H1 (cell line): ENCODE measurements at regions not wholly inside any gene's neighbourhood (a gene's known extent, or its start where the extent isn't known, plus 50 kb on each side); places are given as distances from the start of the nearest gene placed in this dataset.

Source experiments
- CTCF ChIA-PET: fragments of 300-600 bp; sonication (Branson Sonifier 250); formaldehyde crosslinking; loops from one replicate; lab custom pipeline; 2021; ENCODE audit not compliant: partially characterized antibody; lab: Charles Lee
- POLR2A ChIA-PET: fragments of 300-600 bp; sonication (Branson Sonifier 250); formaldehyde crosslinking; loops from one replicate; lab custom pipeline; 2021; ENCODE audit warnings: inconsistent platforms; ENCODE audit not compliant: partially characterized antibody; lab: Charles Lee
- DNase-seq, 2 experiments: peaks; one replicate each; pipeline versions ENCODE4 v3.0.0 to v3.0.0-alpha.2; 2010 to 2022; ENCODE audit warnings: low spot score in 2 of 2, low read depth in 1 of 2, mixed read lengths in 1 of 2
- FAIRE-seq: peaks from 2 replicates; lab custom pipeline; 2011; peaks lifted over from hg19 to GRCh38; lab: Jason Lieb, UNC
- H2AFZ ChIP-seq: 2 replicates; pipeline ENCODE4 v1.8.1; 2012; ENCODE audit warnings: low read length, inconsistent platforms
- H2AK5ac ChIP-seq: 2 replicates; pipeline ENCODE4 v1.6.1; 2013; ENCODE audit warnings: low read depth, low read length
- H2BK120ac ChIP-seq: replicated peaks from 2 replicates; pipeline ENCODE3; 2013; ENCODE audit warnings: low read depth, low read length, inconsistent platforms
- H2BK12ac ChIP-seq: 2 replicates; pipeline ENCODE4 v1.6.1; 2013; ENCODE audit warnings: low read depth, low read length
- H2BK15ac ChIP-seq: 2 replicates; pipeline ENCODE4 v1.6.1; 2013; ENCODE audit warnings: low read length
- H2BK20ac ChIP-seq: 2 replicates; pipeline ENCODE4 v1.6.1; 2013; ENCODE audit warnings: low read length
- H2BK5ac ChIP-seq: 2 replicates; pipeline ENCODE4 v1.6.1; 2013; ENCODE audit warnings: low read depth, low read length
- H3K14ac ChIP-seq: 2 replicates; pipeline ENCODE4 v1.6.1; 2013; ENCODE audit warnings: inconsistent platforms; ENCODE audit not compliant: insufficient read length
- H3K18ac ChIP-seq: 2 replicates; pipeline ENCODE4 v1.6.1; 2013; ENCODE audit warnings: low read length; ENCODE audit errors: extremely low read depth
- H3K23ac ChIP-seq: 2 replicates; pipeline ENCODE4 v1.6.1; 2013; ENCODE audit warnings: inconsistent platforms; ENCODE audit not compliant: insufficient read length
- H3K23me2 ChIP-seq: 2 replicates; pipeline ENCODE4 v1.6.1; 2013; ENCODE audit warnings: low read depth, low read length
- H3K27ac ChIP-seq: 2 replicates; pipeline ENCODE4 v1.6.1; 2011; ENCODE audit warnings: low read depth, low read length, inconsistent platforms
- H3K27me3 ChIP-seq, 4 experiments: replicated peaks in 1 of 4; 1 replicate in 1 of 4; 2 replicates in 3 of 4; pipeline versions ENCODE4 v1.6.1 to v1.8.1; 2011 to 2013; ENCODE audit warnings: low read length in 3 of 4, mild to moderate bottlenecking in 3 of 4, inconsistent platforms in 2 of 4, mixed read lengths in 2 of 4, moderate library complexity in 1 of 4; ENCODE audit not compliant: control insufficient read depth in 3 of 4, insufficient read depth in 3 of 4; ENCODE audit errors: extremely low read depth in 1 of 4
- H3K36me3 ChIP-seq, 4 experiments: 2 replicates each; pipeline versions ENCODE4 v1.6.1 to v1.8.1; 2011 to 2013; ENCODE audit warnings: mild to moderate bottlenecking in 4 of 4, low read length in 3 of 4, moderate library complexity in 2 of 4, control low read depth in 1 of 4, inconsistent platforms in 1 of 4; ENCODE audit not compliant: insufficient read depth in 4 of 4, control insufficient read depth in 2 of 4
- H3K4ac ChIP-seq: replicated peaks from 2 replicates; pipeline ENCODE3; 2013; ENCODE audit warnings: low read length, low read depth, mixed read lengths, inconsistent platforms; ENCODE audit not compliant: insufficient read length
- H3K4me1 ChIP-seq, 4 experiments: replicated peaks in 1 of 4; 1 replicate in 1 of 4; 2 replicates in 3 of 4; pipeline versions ENCODE4 v1.6.1 to v1.8.1; 2011 to 2013; ENCODE audit warnings: low read length in 3 of 4, inconsistent platforms in 2 of 4, mixed read lengths in 1 of 4; ENCODE audit not compliant: insufficient read depth in 4 of 4, control insufficient read depth in 3 of 4
- H3K4me2 ChIP-seq, 2 experiments: 2 replicates each; pipeline versions ENCODE4 v1.6.1 to v1.8.1; 2011 to 2013; ENCODE audit warnings: low read depth in 2 of 2, low read length in 2 of 2, control low read depth in 1 of 2, inconsistent platforms in 1 of 2, mild to moderate bottlenecking in 1 of 2; ENCODE audit not compliant: insufficient read depth in 1 of 2
- H3K4me3 ChIP-seq, 4 experiments: fragments of 200-600, 300-600 bp in 1 of 4; sonication (generic), shearing (Covaris generic), sonication (Bioruptor Twin) in 1 of 4; 2 replicates each; pipeline versions ENCODE4 v1.5.1 to v1.8.1; 2011 to 2016; ENCODE audit warnings: low read length in 4 of 4, low read depth in 3 of 4, control low read depth in 2 of 4, inconsistent platforms in 2 of 4, mild to moderate bottlenecking in 2 of 4, mixed read lengths in 1 of 4, moderate library complexity in 1 of 4; ENCODE audit not compliant: insufficient read depth in 2 of 4; ENCODE audit errors: extremely low read depth in 1 of 4
- H3K56ac ChIP-seq: replicated peaks from 2 replicates; pipeline ENCODE3; 2013; ENCODE audit warnings: low read depth, mild to moderate bottlenecking, mixed read lengths, low read length, inconsistent platforms; ENCODE audit not compliant: insufficient read length
- H3K79me1 ChIP-seq: 2 replicates; pipeline ENCODE4 v1.6.1; 2013; ENCODE audit warnings: low read depth, low read length, control low read depth
- H3K79me2 ChIP-seq, 2 experiments: 2 replicates each; pipeline versions ENCODE4 v1.6.1 to v1.8.1; 2012 to 2013; ENCODE audit warnings: low read length in 2 of 2, mild to moderate bottlenecking in 2 of 2, inconsistent platforms in 1 of 2; ENCODE audit not compliant: insufficient read depth in 2 of 2, control insufficient read depth in 1 of 2
- H3K9ac ChIP-seq, 4 experiments: replicated peaks in 1 of 4; 1 replicate in 1 of 4; 2 replicates in 3 of 4; pipeline versions ENCODE4 v1.6.1 to v1.8.1; 2011 to 2013; ENCODE audit warnings: low read depth in 3 of 4, low read length in 3 of 4, control low read depth in 2 of 4, mild to moderate bottlenecking in 2 of 4, moderate library complexity in 2 of 4, inconsistent platforms in 1 of 4; ENCODE audit errors: extremely low read depth in 1 of 4
- H3K9me3 ChIP-seq, 2 experiments: 2 replicates each; pipeline versions ENCODE4 v1.6.1 to v1.8.1; 2012 to 2013; ENCODE audit warnings: mild to moderate bottlenecking in 2 of 2, moderate library complexity in 2 of 2, control low read depth in 1 of 2, inconsistent platforms in 1 of 2, low read depth in 1 of 2, low read length in 1 of 2, mixed read lengths in 1 of 2; ENCODE audit not compliant: insufficient read depth in 2 of 2
- H4K20me1 ChIP-seq, 2 experiments: replicated peaks in 1 of 2; 2 replicates each; pipeline versions ENCODE3 to v1.8.1; 2011 to 2013; ENCODE audit warnings: inconsistent platforms in 2 of 2, low read length in 2 of 2, mild to moderate bottlenecking in 1 of 2; ENCODE audit not compliant: insufficient read depth in 2 of 2, control insufficient read depth in 1 of 2
- H4K5ac ChIP-seq: 2 replicates; pipeline ENCODE4 v1.6.1; 2013; ENCODE audit warnings: low read length, low read depth, mixed read lengths, inconsistent platforms; ENCODE audit not compliant: insufficient read length
- H4K8ac ChIP-seq: 2 replicates; pipeline ENCODE4 v1.8.0; 2013; ENCODE audit warnings: mild to moderate bottlenecking, moderate library complexity, low read length, inconsistent platforms; ENCODE audit not compliant: insufficient read depth; ENCODE audit errors: extremely low read depth
- H4K91ac ChIP-seq: replicated peaks from 2 replicates; pipeline ENCODE3; 2013; ENCODE audit warnings: low read length, mixed read lengths, inconsistent platforms; ENCODE audit not compliant: insufficient read length
- BCL11A ChIP-seq, 2 experiments: IDR thresholded peaks; one replicate each; pipeline ENCODE4 v1.6.1; 2011; ENCODE audit warnings: low read depth in 2 of 2, low read length in 2 of 2, mild to moderate bottlenecking in 2 of 2
- BRCA1 ChIP-seq: IDR thresholded peaks from 2 replicates; pipeline ENCODE4 v1.6.1; 2012; ENCODE audit warnings: low read depth, low read length, improper control_type of control experiment
- CBX5 ChIP-seq: fragments of 300-800, 300-1000 bp; sonication (generic); IDR thresholded peaks from 2 replicates; pipeline ENCODE4 v1.7.1; 2016; ENCODE audit warnings: antibody characterized with exemption, low read length, low read depth
- CHD1 ChIP-seq: IDR thresholded peaks from 2 replicates; pipeline ENCODE4 v1.6.1; 2012; ENCODE audit warnings: low read depth, low read length, improper control_type of control experiment
- CTBP2 ChIP-seq: IDR thresholded peaks from 2 replicates; pipeline ENCODE4 v1.7.0; 2011; ENCODE audit warnings: borderline replicate concordance, mild to moderate bottlenecking, moderate library complexity, mixed read lengths, low read length; ENCODE audit not compliant: insufficient read depth, insufficient read length
- EGR1 ChIP-seq: IDR thresholded peaks from 2 replicates; pipeline ENCODE4 v1.6.1; 2011; ENCODE audit warnings: low read depth, low read length, borderline replicate concordance
- EP300 ChIP-seq, 2 experiments: IDR thresholded peaks; 1 replicate in 1 of 2; 2 replicates in 1 of 2; pipeline ENCODE4 v1.6.1; 2011 to 2012; ENCODE audit warnings: low read depth in 2 of 2, low read length in 2 of 2, mild to moderate bottlenecking in 2 of 2, borderline replicate concordance in 1 of 2, inconsistent platforms in 1 of 2, moderate library complexity in 1 of 2
- GABPA ChIP-seq: IDR thresholded peaks from 2 replicates; pipeline ENCODE4 v1.6.1; 2011; ENCODE audit warnings: mild to moderate bottlenecking, low read length, moderate library complexity, borderline replicate concordance; ENCODE audit not compliant: insufficient read depth
- HDAC2 ChIP-seq, 2 experiments: fragments of 300-600 bp in 1 of 2; sonication (generic) in 1 of 2; IDR thresholded peaks; 2 replicates each; pipeline ENCODE4 v1.6.1; 2011 to 2012; ENCODE audit warnings: low read depth in 2 of 2, low read length in 2 of 2, mild to moderate bottlenecking in 2 of 2, moderate library complexity in 2 of 2, borderline replicate concordance in 1 of 2, inconsistent platforms in 1 of 2
- RFX5 ChIP-seq: IDR thresholded peaks from 2 replicates; pipeline ENCODE4 v1.6.1; 2011; ENCODE audit warnings: low read depth, low read length, improper control_type of control experiment, borderline replicate concordance
- SIRT6 ChIP-seq: IDR thresholded peaks from one replicate; pipeline ENCODE4 v1.7.1; 2012; ENCODE audit warnings: low read length, inconsistent platforms
- SP1 ChIP-seq: IDR thresholded peaks from 2 replicates; pipeline ENCODE4 v1.6.1; 2011; ENCODE audit warnings: low read depth, low read length
- TBP ChIP-seq: IDR thresholded peaks from 2 replicates; pipeline ENCODE4 v1.6.1; 2011; ENCODE audit warnings: low read depth, low read length, improper control_type of control experiment
- TCF12 ChIP-seq: IDR thresholded peaks from 2 replicates; pipeline ENCODE4 v1.6.1; 2011; ENCODE audit warnings: low read depth, mild to moderate bottlenecking, low read length
- YY1 ChIP-seq: IDR thresholded peaks from 2 replicates; pipeline ENCODE4 v1.6.1; 2011; ENCODE audit warnings: low read depth, mild to moderate bottlenecking, low read length
- ZNF274 ChIP-seq: IDR thresholded peaks from 2 replicates; pipeline ENCODE4 v1.7.0; 2012; ENCODE audit warnings: low read length, borderline replicate concordance; ENCODE audit errors: extremely low read depth
- WGBS, 2 experiments: shearing (Covaris generic) in 1 of 2; methylation state at CpG; one replicate each; pipeline versions ENCODE4 v1.1.6 to v1.1.7; 2013 to 2015; ENCODE audit warnings: low lambda C conversion rate in 2 of 2, mixed read lengths in 2 of 2, inconsistent platforms in 1 of 2, low coverage in 1 of 2, missing lambda C conversion rate in 1 of 2; ENCODE audit not compliant: insufficient replicate concordance in 2 of 2, insufficient coverage in 1 of 2, insufficient read length in 1 of 2; ENCODE audit errors: extremely low coverage in 1 of 2, missing lambda C conversion rate in 1 of 2; 5-methylcytosine and 5-hydroxymethylcytosine counted together

GRCh38 chr13:58376349-58376748 is 744.8 kb downstream of the PCDH17 start:
- FAIRE-seq (no peak), DNase-seq (no peak)
- no peak overlapping the region for H2BK5ac ChIP-seq
- H4K20me1 ChIP-seq = no peaks in the 10 kb centered on the region
- H3K56ac ChIP-seq = no peak overlapping the region
- H4K5ac ChIP-seq = no peak overlapping the region
- no peaks in the 10 kb centered on the region for H3K79me2 ChIP-seq
- ChIA-PET CTCF (no interaction called here), POLR2A (no interaction called here)
- H3K9ac ChIP-seq = no peak overlapping the region
- H3K4me3 ChIP-seq = no peak overlapping the region
- no peak overlapping the region for H3K27ac ChIP-seq
- no peak overlapping the region for H3K18ac ChIP-seq
- no peak overlapping the region for H2BK15ac ChIP-seq
- peaks cover 0 to 1% (median 0%) of the 10 kb centered on the region in 4 experiments; a peak in 1 of 7 replicates for H3K27me3 ChIP-seq
- no peak overlapping the region for H3K4ac ChIP-seq
- H3K14ac ChIP-seq = no peak overlapping the region
- no peak overlapping the region for H2AFZ ChIP-seq
- H3K23ac ChIP-seq = no peak overlapping the region
- no peaks in the 10 kb centered on the region for H3K79me1 ChIP-seq
- no peak overlapping the region for H4K91ac ChIP-seq
- H3K4me1 ChIP-seq = no peaks in the 10 kb centered on the region
- H3K4me2 ChIP-seq = no peak overlapping the region
- H2BK20ac ChIP-seq = no peak overlapping the region
- no peak overlapping the region for H4K8ac ChIP-seq
- no peaks in the 10 kb centered on the region for H3K23me2 ChIP-seq
- 80% methylated on average over 1 of the region's 1 CpG; no CpG with 5 or more reads in 1 of the 2 experiments for WGBS, 2 experiments
- H2AK5ac ChIP-seq = no peak overlapping the region
- no peak overlapping the region for H2BK12ac ChIP-seq
- H3K9me3 ChIP-seq = no peaks in the 10 kb centered on the region
- H3K36me3 ChIP-seq = no peaks in the 10 kb centered on the region
- no peak overlapping the region for H2BK120ac ChIP-seq
- TF ChIP-seq CHD1 = no peak
- TF ChIP-seq SP1 = no peak
- TF ChIP-seq ZNF274 = no peak
- no peak for TF ChIP-seq TCF12
- no peak for TF ChIP-seq CBX5
- no peak for TF ChIP-seq CTBP2
- TF ChIP-seq EGR1 = no peak
- TF ChIP-seq TBP = no peak
- TF ChIP-seq SIRT6 = no peak
- TF ChIP-seq BCL11A (IDR thresholded peaks at IDR 0.05; ENCODE audit: low read depth in 2 of 2, low read length in 2 of 2) = no peak
- no peak for TF ChIP-seq HDAC2 (IDR thresholded peaks at IDR 0.05; ENCODE audit: borderline replicate concordance in 1 of 2, low read depth in 2 of 2, low read length in 2 of 2)
- TF ChIP-seq EP300 (IDR thresholded peaks at IDR 0.05; ENCODE audit: borderline replicate concordance in 1 of 2, low read depth in 2 of 2, low read length in 2 of 2) = no peak
- no peak for TF ChIP-seq RFX5
- no peak for TF ChIP-seq BRCA1
- no peak for TF ChIP-seq GABPA
- no peak for TF ChIP-seq YY1
